ENCODE measurements at regions not wholly inside any gene's neighbourhood (a gene's known extent, or its start where the extent isn't known, plus 50 kb on each side); places are given as distances from the start of the nearest gene placed in this dataset.

- H3K9me3 ChIP-seq = no peaks in the 10 kb centered on the region
- no peak overlapping the region for H3K4me3 ChIP-seq
- no peaks in the 10 kb centered on the region for H3K27me3 ChIP-seq
- TF ChIP-seq POLR2A (IDR thresholded peaks at IDR 0.05) (no peak), CTCF (IDR thresholded peaks at IDR 0.05 in 4 of 5, conservative IDR thresholded peaks at IDR 0.05 in 1 of 5) (no peak)
- ATAC-seq (no peak), DNase-seq (no peak)
- no peaks in the 10 kb centered on the region for H3K36me3 ChIP-seq
- intact Hi-C loops (cut with DNase I; ENCODE audit: low total_unique reads) = no loop called here
- no peaks in the 10 kb centered on the region for H3K4me1 ChIP-seq
- in situ Hi-C loops (cut with MboI; ENCODE audit: low sequenced_read_pairs in 4 of 4) = no loop called here
- H3K27ac ChIP-seq = no peak overlapping the region
Measured at GRCh38 chr11:98874050-98874449, 146.7 kb upstream of the CNTN5 start.

GRCh38 chr11:98895936-98896335, 124.8 kb upstream of the CNTN5 start:
- in situ Hi-C loops (cut with MboI; ENCODE audit: low sequenced_read_pairs in 4 of 4) = no loop called here
- no peak overlapping the region for H3K4me3 ChIP-seq
- no peaks in the 10 kb centered on the region for H3K4me1 ChIP-seq
- TF ChIP-seq POLR2A (IDR thresholded peaks at IDR 0.05) = no peak
- TF ChIP-seq CTCF (IDR thresholded peaks at IDR 0.05 in 4 of 5, conservative IDR thresholded peaks at IDR 0.05 in 1 of 5) = no peak
- intact Hi-C loops (cut with DNase I; ENCODE audit: low total_unique reads) = no loop called here
- H3K27ac ChIP-seq = no peak overlapping the region
- H3K9me3 ChIP-seq = no peaks in the 10 kb centered on the region
- no peaks in the 10 kb centered on the region for H3K27me3 ChIP-seq
- ATAC-seq (no peak), DNase-seq (no peak)
- H3K36me3 ChIP-seq = no peaks in the 10 kb centered on the region

- no peak for DNase-seq
- Histone ChIP-seq H3K9me3 (no peaks in the 10 kb centered on the region), H3K27me3 (no peaks in the 10 kb centered on the region), H3K36me3 (no peaks in the 10 kb centered on the region), H3K4me1 (no peaks in the 10 kb centered on the region), H3K4me3 (no peak overlapping the region), H3K27ac (no peak overlapping the region)
- TF ChIP-seq CTCF (IDR thresholded peaks at IDR 0.05 in 4 of 5, conservative IDR thresholded peaks at IDR 0.05 in 1 of 5) (no peak), POLR2A (IDR thresholded peaks at IDR 0.05) (no peak)
- intact Hi-C loops (cut with DNase I; ENCODE audit: low total_unique reads) (no loop called here), in situ Hi-C loops (cut with MboI; ENCODE audit: low sequenced_read_pairs in 4 of 4) (no loop called here)
- ATAC-seq = no peak
Measured at GRCh38 chr11:98940913-98941312, 79.8 kb upstream of the CNTN5 start.

- TF ChIP-seq CTCF (IDR thresholded peaks at IDR 0.05 in 4 of 5, conservative IDR thresholded peaks at IDR 0.05 in 1 of 5) = no peak
- TF ChIP-seq POLR2A (IDR thresholded peaks at IDR 0.05) = no peak
- no peak overlapping the region for H3K27ac ChIP-seq
- in situ Hi-C loops (cut with MboI; ENCODE audit: low sequenced_read_pairs in 4 of 4) (no loop called here), intact Hi-C loops (cut with DNase I; ENCODE audit: low total_unique reads) (no loop called here)
- no peak for ATAC-seq
- DNase-seq = no peak
- H3K9me3 ChIP-seq = no peaks in the 10 kb centered on the region
- no peaks in the 10 kb centered on the region for H3K4me1 ChIP-seq
- H3K27me3 ChIP-seq = no peaks in the 10 kb centered on the region
- H3K4me3 ChIP-seq = no peak overlapping the region
- no peaks in the 10 kb centered on the region for H3K36me3 ChIP-seq
Measured at GRCh38 chr11:98944461-98944860, 76.3 kb upstream of the CNTN5 start.

GRCh38 chr11:98952107-98952506, 68.6 kb upstream of the CNTN5 start:
- TF ChIP-seq POLR2A (IDR thresholded peaks at IDR 0.05) = no peak
- TF ChIP-seq CTCF (IDR thresholded peaks at IDR 0.05 in 4 of 5, conservative IDR thresholded peaks at IDR 0.05 in 1 of 5) = no peak
- H3K27me3 ChIP-seq = no peaks in the 10 kb centered on the region
- H3K4me3 ChIP-seq = no peak overlapping the region
- no peak for DNase-seq
- H3K9me3 ChIP-seq = no peaks in the 10 kb centered on the region
- no peaks in the 10 kb centered on the region for H3K4me1 ChIP-seq
- no peak overlapping the region for H3K27ac ChIP-seq
- intact Hi-C loops (cut with DNase I; ENCODE audit: low total_unique reads) (no loop called here), in situ Hi-C loops (cut with MboI; ENCODE audit: low sequenced_read_pairs in 4 of 4) (no loop called here)
- no peak for ATAC-seq
- H3K36me3 ChIP-seq = no peaks in the 10 kb centered on the region

Data from gastrocnemius medialis (tissue), 4 donors.